Fibroblast of peridontal ligament (primary cell): ENCODE measurements at regions not wholly inside any gene's neighbourhood (a gene's known extent, or its start where the extent isn't known, plus 50 kb on each side); places are given as distances from the start of the nearest gene placed in this dataset.

Experiments used
- DNase-seq: peaks from one replicate; pipeline ENCODE4 v3.0.0-alpha.2; 2010; ENCODE audit errors: extremely low read depth

DNA sequence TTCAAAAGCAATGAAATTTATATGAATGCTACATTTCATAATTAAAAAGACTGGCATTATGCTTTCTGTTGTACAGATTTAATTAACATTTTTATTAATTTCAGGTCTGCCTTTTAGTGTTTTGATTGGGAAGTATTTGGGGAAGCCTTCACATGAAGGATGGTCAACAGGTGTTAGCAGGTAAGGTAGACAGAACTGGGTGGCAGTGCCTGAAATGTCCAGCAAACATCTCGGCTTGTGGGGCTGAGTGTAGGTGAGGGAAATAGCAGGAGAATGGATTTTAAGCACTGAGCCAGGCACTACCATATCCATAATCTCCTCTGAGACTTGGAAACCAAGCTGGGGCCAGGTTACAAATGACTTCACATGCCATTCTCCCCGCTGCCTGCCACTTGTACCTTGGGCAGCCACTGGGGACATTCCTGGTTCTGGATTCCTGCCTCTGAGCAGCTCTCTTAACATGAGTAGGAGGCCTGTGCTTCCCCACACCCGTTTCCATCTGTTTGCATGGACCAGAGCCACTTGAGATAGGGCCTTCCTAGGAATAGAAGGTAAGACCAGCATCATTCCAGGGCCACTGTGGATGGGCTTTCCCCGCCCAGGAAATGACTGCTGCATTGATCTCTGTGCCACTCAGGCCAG lies 125.9 kb upstream of the HES1 start:
- no peak for DNase-seq

GRCh38 chr3:194011807-194012206 lies 124.1 kb upstream of the HES1 start:
- no peak for DNase-seq

GRCh38 chr3:194013928-194014327 lies 122.0 kb upstream of the HES1 start:
- DNase-seq: no peak

GRCh38 chr3:194014756-194015155 lies 121.2 kb upstream of the HES1 start:
- DNase-seq: no peak

DNA sequence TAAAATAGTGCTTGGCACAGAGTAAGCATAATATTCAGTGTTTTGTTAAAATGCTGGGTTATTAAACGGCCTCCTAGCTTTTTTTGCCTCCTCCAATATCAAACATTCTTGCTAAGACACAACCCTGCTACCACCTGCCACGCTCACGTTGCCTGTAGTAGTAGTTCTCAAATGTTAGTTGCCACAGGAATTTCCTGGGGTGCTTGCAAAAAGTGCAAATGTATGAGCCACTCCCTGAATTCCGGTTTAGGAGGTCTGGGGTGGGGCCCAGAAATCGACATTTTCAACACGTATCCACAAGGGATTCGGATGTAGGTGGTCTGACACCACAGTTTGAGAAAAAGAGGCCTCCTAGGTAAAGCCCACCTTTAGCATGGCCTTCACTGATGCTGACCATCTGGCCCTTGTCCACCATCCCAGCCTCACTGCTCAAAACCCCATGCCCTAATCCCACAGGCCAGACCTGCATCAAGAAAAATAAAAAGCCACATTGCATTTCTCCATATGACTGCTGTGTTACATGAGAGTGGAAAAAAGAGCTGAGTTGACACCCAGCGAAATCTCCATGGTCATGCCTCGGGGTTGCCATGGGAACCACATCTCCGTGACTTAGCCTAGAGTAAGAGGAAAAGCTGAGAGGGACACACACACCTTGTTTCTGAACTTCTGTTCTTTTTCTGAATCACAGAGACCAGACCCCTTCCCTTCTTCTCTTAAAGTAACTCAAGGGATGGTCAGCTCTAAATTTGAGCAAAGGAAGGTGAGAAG lies 116.4 kb upstream of the HES1 start:
- no peak for DNase-seq

DNA sequence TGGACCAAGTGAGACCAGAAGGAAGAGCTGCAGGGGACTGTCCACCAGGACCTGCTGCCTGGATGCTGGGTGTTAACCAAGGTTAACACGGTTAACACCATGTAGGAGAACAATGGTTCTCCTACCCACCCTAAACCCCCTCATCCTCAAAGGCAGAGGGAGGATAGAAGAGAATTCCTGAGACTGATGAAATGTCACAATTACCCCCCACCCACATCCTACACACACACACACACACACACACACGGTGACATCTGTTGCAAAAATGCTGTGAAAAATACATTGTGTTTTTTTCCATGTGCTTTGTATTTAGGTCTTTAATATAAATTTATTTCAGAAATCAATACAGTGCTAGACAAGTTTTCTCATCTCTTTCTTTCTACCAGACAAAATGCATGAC lies 113.9 kb upstream of the HES1 start:
- DNase-seq: no peak

- DNase-seq: no peak
These were observed 113.1 kb upstream of the HES1 start for GRCh38 chr3:194022816-194023215.

GRCh38 chr3:194023501-194024280 lies 112.3 kb upstream of the HES1 start:
- DNase-seq: no peak

GRCh38 chr3:194025119-194025518 lies 110.8 kb upstream of the HES1 start:
- no peak for DNase-seq

GRCh38 chr3:194025951-194026350 lies 110.0 kb upstream of the HES1 start:
- DNase-seq: no peak

GRCh38 chr3:194028434-194029004 lies 107.4 kb upstream of the HES1 start:
- no peak for DNase-seq

- DNase-seq: no peak
These were observed 106.1 kb upstream of the HES1 start for GRCh38 chr3:194029846-194030245.

GRCh38 chr3:194030372-194030771 lies 105.6 kb upstream of the HES1 start:
- DNase-seq: no peak

DNA sequence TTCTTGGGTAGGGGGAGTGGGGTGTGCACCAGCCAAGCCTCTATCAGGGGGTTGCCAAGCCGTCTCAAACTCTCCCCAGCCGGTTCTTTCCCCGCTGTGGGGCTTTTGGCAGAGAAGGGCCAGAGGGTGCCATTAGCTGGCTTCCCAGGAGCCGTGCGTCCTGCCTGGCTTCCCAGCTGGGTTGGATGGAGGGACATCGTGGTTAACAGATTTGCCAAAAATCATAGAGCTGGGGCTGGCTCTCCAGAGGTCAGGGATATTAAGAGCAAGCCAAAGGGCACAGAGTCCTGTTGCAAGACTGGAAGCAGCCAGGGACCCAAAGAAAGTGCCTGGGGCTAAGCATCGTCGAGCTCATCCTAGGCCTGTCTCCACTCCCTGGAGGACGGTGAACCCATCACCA lies 104.6 kb upstream of the HES1 start:
- no peak for DNase-seq

- no peak for DNase-seq
These were observed 103.9 kb upstream of the HES1 start for GRCh38 chr3:194031867-194032635.

DNA sequence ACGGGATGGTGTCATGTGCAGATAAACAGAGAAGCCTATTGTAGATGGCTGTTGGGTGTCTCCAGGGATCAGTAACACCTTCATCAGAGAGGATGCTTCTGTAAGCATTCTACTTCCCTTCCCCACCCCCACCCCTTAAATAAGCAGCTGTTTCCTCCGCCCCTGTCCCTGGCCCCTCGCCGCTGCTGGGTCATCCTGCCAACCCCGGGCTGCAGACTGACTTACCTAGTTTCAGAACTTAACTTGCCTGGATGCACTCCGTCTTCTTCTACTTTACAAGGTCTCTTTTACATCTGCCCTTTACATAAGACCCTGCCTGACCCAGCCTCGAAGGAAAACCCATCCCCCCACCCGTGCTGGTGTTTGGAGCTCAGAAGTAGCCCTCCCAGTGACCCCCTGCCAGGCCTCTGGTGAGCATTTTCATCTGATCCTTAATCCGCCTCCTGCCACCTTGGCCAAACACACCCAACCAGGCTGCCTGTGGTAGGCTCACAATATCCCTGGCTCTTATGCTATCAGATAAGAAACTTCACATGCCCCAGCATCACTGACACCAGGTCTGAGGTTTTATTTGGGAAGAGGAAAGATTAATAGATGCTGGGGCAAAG lies 103.0 kb upstream of the HES1 start:
- no peak for DNase-seq

DNA sequence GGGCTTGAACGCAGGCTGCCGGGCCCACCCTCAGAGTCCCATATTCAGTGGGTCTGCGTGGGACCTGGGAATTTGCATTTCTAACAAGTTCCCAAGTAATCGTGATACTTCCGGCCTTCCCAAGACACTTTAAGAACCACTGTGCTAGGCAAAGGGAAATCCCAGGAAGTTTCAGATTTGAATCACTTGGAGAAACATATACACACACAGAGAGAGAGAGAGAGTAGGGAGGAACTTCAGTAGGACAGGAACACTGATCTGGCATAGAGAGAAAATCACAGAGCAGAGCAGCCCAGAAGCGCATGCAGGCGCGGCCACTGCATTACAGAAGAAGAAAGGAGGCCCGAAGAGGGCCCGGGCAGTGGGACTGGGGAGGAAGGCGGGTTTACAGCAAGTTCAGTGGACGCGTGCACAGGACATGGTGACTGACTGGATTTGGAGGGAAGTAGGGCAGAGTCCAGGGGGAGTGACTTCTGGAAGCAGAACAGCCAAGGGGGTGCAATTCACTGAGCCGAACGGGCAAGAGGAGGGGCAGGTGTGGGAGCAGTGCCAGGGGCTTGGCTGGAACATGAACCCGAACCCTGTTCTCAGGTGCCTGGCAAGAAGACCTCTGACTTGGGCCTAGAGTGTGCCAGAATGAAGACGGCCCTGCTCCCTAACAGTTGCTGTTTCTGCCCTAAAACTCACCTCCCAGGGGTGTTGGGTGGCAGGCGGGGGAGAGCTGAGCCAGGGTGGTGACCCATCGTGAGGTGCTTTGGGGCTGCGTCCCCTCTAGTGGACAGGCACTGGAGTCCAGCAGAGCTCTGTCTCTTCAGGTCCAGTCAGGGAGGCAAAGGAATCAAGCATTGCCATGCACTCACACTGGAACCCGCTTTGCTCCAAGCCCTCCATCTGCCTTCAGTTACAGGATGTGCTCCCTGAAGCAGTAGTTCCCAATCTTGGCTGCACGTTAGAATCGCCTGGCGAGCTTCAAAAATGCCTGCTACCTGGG lies 101.3 kb upstream of the HES1 start:
- DNase-seq: no peak

- no peak for DNase-seq
These were observed 100.4 kb upstream of the HES1 start for GRCh38 chr3:194035406-194036138.

DNA sequence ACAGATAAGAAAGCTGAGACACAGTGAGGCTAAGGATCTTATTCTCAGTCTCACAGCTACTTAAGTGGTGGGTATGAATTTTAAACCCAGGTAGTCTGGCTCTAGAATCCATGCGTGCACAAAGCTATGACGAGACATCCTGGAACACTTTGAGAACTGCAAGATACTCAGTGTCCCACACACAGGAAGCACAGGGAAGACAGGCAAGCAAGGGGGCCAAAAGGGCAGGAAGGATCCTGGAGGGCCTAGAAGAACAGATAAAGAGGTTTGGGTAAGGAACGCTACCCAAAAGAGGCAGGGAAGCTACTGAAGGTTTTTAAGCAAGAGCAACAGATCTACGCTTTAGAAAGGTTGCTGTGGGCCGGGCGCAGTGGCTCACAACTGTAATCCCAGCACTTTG lies 99.1 kb upstream of the HES1 start:
- DNase-seq: no peak
